Lower lobe of right lung (tissue), 2 donors: ENCODE measurements at regions not wholly inside any gene's neighbourhood (a gene's known extent, or its start where the extent isn't known, plus 50 kb on each side); places are given as distances from the start of the nearest gene placed in this dataset.

Experiments used
- ATAC-seq, 2 donors: fragments of 200-7000 bp; cut with Tn5 transposase; one replicate each; pipeline ENCODE4 v1.9.1; 2020 to 2022; ENCODE audit warnings: mild to moderate bottlenecking in 2 of 2, moderate library complexity in 2 of 2
- DNase-seq: peaks from one replicate; pipeline ENCODE4 v3.0.0-alpha.2; 2020
- H3K27ac ChIP-seq: fragments of 200-600 bp; one replicate; pipeline ENCODE4 v1.8.0; 2022
- H3K27me3 ChIP-seq: fragments of 200-600 bp; one replicate; pipeline ENCODE4 v1.8.0; 2022; ENCODE audit warnings: low read depth
- H3K36me3 ChIP-seq: fragments of 200-600 bp; one replicate; pipeline ENCODE4 v1.8.0; 2022; ENCODE audit warnings: mild to moderate bottlenecking
- H3K4me1 ChIP-seq: fragments of 200-600 bp; one replicate; pipeline ENCODE4 v1.8.0; 2022
- H3K4me3 ChIP-seq: fragments of 200-600 bp; one replicate; pipeline ENCODE4 v1.8.0; 2022; ENCODE audit warnings: mild to moderate bottlenecking
- H3K9me3 ChIP-seq: fragments of 200-600 bp; one replicate; pipeline ENCODE4 v1.8.0; 2022
- intact Hi-C: fragments of 100-400 bp; cut with DNase I; formaldehyde crosslinking; loops from one replicate; pipeline ENCODE4 v1.11.0; 2022
- TF ChIP-seq, protein P1 (sequence below): fragments of 200-600 bp; IDR thresholded peaks from one replicate; pipeline ENCODE4 v1.8.0; 2022; ENCODE audit warnings: antibody characterized with exemption, mild to moderate bottlenecking
- donor health status: DM: no; HTN: yes; CAD: no; lungs with severe emphysema.

DNA sequence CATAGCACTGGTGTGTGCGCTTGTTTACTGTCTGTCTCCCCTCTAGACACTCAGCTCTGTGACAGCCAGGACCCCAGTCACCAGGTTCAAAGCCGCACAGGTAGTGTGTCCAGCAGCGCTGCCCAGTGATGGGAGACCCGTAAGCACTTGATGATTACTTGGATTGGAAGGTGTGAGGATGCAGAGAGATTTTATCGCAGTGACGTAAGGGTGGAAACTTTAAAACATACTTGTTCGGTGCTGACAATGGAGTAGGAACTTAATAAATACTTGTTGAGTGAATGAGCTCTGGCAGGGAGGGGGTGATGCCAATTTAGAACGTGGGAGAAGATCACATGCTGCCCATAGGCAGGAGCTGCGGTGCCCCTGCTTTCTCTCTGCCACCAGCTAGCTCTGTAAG is 99.2 kb upstream of the PITX1 start:
- H3K27me3 ChIP-seq = no peaks in the 10 kb centered on the region

DNA sequence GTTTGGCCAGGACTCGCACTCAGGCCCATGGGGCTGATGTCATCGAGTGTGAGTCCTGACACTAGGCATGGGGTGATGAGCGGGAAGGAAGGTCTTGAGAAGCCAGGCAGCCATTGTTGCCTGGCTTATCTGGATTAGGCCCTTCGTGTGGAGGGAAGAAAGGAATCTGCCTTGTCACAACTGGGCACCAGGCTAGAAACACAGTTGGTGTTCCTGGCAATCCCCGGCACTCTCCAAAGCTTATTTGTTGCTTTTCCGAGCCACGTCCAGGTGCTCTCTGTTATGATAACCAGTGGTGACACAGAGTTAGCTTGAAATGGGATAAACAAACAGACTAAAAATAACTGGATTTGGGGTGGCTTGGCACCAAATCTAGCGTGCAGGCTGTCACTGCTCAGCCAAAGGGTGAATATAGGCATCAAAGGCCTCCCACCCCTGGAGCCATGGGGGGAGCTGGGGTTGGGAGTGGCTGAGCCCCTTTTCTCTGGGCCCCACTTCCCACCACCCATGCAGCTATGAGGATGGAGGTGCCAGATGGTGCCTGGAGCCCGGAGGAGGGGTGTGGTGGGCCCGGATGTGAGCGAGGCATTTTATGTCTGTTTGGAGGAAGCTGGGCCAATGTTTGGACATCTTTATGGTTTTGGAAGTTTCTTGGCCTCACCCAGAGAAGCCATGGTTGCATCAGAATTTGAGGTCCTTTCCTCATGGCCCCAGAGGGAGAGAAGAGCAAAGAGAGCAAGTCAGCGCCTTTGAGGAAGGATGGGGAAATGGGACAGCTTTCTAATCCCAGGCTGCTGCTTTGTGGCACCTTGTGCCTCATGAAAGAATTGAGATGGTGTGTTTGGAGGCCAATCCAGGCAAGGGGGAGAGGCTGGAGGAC is 98.0 kb upstream of the PITX1 start:
- no peaks in the 10 kb centered on the region for H3K27me3 ChIP-seq
- no peak overlapping the region for H3K27ac ChIP-seq
- no peaks in the 10 kb centered on the region for H3K4me1 ChIP-seq
- H3K36me3 ChIP-seq = no peaks in the 10 kb centered on the region
- DNase-seq (no peak), ATAC-seq (no peak)
- intact Hi-C loops = no loop called here
- H3K9me3 ChIP-seq = no peaks in the 10 kb centered on the region
- H3K4me3 ChIP-seq = no peak overlapping the region
- TF ChIP-seq, protein P1, sequence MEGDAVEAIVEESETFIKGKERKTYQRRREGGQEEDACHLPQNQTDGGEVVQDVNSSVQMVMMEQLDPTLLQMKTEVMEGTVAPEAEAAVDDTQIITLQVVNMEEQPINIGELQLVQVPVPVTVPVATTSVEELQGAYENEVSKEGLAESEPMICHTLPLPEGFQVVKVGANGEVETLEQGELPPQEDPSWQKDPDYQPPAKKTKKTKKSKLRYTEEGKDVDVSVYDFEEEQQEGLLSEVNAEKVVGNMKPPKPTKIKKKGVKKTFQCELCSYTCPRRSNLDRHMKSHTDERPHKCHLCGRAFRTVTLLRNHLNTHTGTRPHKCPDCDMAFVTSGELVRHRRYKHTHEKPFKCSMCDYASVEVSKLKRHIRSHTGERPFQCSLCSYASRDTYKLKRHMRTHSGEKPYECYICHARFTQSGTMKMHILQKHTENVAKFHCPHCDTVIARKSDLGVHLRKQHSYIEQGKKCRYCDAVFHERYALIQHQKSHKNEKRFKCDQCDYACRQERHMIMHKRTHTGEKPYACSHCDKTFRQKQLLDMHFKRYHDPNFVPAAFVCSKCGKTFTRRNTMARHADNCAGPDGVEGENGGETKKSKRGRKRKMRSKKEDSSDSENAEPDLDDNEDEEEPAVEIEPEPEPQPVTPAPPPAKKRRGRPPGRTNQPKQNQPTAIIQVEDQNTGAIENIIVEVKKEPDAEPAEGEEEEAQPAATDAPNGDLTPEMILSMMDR = no peak

More for the DNA sequence above, 99.2 kb upstream of the PITX1 start:
- Histone ChIP-seq H3K27ac (no peak overlapping the region), H3K4me1 (no peaks in the 10 kb centered on the region), H3K36me3 (no peaks in the 10 kb centered on the region), H3K4me3 (no peak overlapping the region), H3K9me3 (no peaks in the 10 kb centered on the region)
- TF ChIP-seq, protein P1 = no peak
- DNase-seq (no peak), ATAC-seq (no peak)
- intact Hi-C loops = no loop called here

DNA sequence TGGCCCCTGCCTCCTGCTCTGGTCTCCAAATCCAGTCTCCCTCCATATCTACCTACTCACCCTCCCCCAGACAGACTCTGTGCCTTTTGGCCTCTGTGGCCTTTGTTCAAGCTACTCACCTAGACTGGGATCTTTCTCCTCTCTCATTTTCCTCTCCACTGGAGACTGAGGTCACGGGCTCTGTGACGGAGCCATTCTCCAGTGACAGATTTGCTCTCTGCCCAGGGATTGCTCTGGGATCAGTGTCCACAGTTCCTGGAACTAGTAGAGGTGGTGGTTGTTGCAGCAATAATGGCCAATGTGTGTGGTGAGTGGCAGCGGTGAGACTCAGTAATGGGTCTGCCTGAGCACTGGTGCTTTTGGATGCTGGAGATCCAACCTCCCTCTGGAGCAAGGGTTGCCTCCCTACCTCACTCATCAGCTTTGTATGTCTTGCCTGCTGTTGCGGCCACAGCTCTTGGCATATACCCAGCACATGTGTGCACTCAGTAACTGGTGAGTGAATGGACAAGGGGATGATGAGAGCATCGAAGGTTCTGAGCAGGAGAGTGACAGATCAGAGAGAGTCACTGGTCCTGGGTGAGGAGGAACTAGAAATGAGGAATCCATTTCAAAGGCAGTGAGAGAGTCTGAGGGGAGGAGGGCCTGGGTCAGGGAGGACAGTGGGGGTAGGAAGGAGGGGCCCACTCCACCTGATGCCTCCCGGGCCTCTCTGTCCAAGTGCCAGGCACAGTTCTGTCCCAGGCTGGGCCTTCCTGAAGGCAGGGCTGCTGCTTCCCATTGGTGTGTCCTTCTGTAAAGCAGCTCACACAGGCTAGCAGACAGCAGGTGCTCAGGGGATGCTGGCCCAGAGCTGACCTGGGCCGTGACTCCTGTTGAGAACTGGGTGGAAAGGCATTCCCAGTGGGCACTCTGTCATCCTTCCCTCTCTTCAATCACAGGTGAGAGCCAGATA is 96.5 kb upstream of the PITX1 start:
- Histone ChIP-seq H3K4me3 (no peak overlapping the region), H3K36me3 (no peaks in the 10 kb centered on the region), H3K27ac (no peak overlapping the region), H3K27me3 (no peaks in the 10 kb centered on the region), H3K4me1 (no peaks in the 10 kb centered on the region), H3K9me3 (no peaks in the 10 kb centered on the region)
- no peak for DNase-seq
- TF ChIP-seq, protein P1 = no peak
- ATAC-seq = no peak
- intact Hi-C loops = no loop called here

DNA sequence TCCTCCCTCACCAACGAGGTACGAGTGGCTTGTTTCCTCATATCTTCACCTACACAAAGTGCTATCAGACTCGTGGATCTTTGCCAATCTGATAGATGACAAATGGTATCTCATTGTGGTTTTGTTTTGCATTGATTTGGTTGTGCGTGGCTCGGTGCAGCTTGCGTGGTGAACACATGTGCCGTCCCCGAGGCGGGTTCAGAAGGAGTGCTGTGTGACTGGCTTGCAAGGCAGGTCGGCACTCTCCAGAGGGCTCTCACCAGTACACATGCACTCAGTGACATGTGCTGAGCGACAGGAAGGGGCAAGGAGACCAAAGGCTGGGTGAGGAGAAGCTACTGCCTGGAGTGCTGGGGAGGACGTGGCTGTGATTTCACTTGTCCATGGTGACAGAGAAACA is 95.3 kb upstream of the PITX1 start:
- ATAC-seq = no peak
- TF ChIP-seq, protein P1 = no peak
- intact Hi-C loops = no loop called here
- Histone ChIP-seq H3K27me3 (no peaks in the 10 kb centered on the region), H3K27ac (no peak overlapping the region), H3K9me3 (no peaks in the 10 kb centered on the region), H3K4me1 (no peaks in the 10 kb centered on the region), H3K4me3 (no peak overlapping the region), H3K36me3 (no peaks in the 10 kb centered on the region)
- DNase-seq = no peak

DNA sequence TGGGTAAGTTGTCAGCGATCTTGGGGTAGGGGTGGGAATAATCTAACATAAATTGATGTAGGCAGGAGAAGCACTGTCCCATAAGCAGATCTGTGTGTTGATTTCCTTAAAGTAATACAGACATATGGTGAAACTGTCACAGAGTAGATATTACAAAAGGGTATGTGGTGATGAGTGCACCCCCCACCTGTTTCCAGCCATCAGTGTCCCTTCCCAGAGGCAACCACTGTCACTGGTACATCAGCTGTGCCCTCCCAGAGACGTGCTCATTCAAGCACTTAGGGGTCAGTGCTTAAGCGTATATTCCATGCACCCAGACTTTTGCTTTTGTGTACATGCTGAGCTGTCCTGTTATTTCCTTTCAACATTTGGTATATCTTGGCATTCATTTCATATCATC is 94.3 kb upstream of the PITX1 start:
- no peaks in the 10 kb centered on the region for H3K9me3 ChIP-seq
- TF ChIP-seq, protein P1 = no peak
- no peak for DNase-seq
- no peaks in the 10 kb centered on the region for H3K27me3 ChIP-seq
- no peak for ATAC-seq
- H3K36me3 ChIP-seq = no peaks in the 10 kb centered on the region
- H3K27ac ChIP-seq = no peak overlapping the region
- no peak overlapping the region for H3K4me3 ChIP-seq
- intact Hi-C loops = no loop called here
- no peaks in the 10 kb centered on the region for H3K4me1 ChIP-seq
